ENCODE measurements at regions not wholly inside any gene's neighbourhood (a gene's known extent, or its start where the extent isn't known, plus 50 kb on each side); places are given as distances from the start of the nearest gene placed in this dataset.

- RAD21 ChIA-PET (ENCODE audit: low non-redundant PET in 1 of 2, low total read pairs in 2 of 2, uncharacterized antibody in 2 of 2, unreplicated experiment in 2 of 2): no interaction called here
- no peaks in the 10 kb centered on the region for H3K79me2 ChIP-seq (ENCODE audit: insufficient read depth, low read length)
- no peak overlapping the region for H3K4me2 ChIP-seq (ENCODE audit: low read length)
- H3K36me3 ChIP-seq (ENCODE audit: control insufficient read depth in 1 of 2, insufficient read depth in 2 of 2, low read length in 2 of 2): no peaks in the 10 kb centered on the region
- CTCF ChIA-PET: no interaction called here
- DNase-seq (ENCODE audit: low read depth, low spot score) (no peak), ATAC-seq (no peak)
- H4K20me1 ChIP-seq (ENCODE audit: insufficient read depth): no peaks in the 10 kb centered on the region
- no peak overlapping the region for H3K27ac ChIP-seq (ENCODE audit: low read depth, low read length)
- BruUV-seq (replicated peaks): no TSS peak
- TF ChIP-seq JUND (IDR thresholded peaks at IDR 0.05) (no peak), MAX (IDR thresholded peaks at IDR 0.05) (no peak), EGR1 (IDR thresholded peaks at IDR 0.05; ENCODE audit: low read depth) (no peak), ZFX (IDR thresholded peaks at IDR 0.05) (no peak), ELF1 (IDR thresholded peaks at IDR 0.05; ENCODE audit: borderline replicate concordance, low read depth) (no peak), FOSL1 (IDR thresholded peaks at IDR 0.05; ENCODE audit: low read depth) (no peak), CTCF (IDR thresholded peaks at IDR 0.05 in 2 of 3, conservative IDR thresholded peaks at IDR 0.05 in 1 of 3; ENCODE audit: borderline replicate concordance in 1 of 3, insufficient read depth in 1 of 3, low read depth in 2 of 3, low read length in 2 of 3) (no peak), ATF3 (IDR thresholded peaks at IDR 0.05) (no peak), ZNF274 (IDR thresholded peaks at IDR 0.05; ENCODE audit: low read depth, low read length) (no peak), CBX3 (IDR thresholded peaks at IDR 0.05; ENCODE audit: low read depth) (no peak), EZH2phosphoT487 (IDR thresholded peaks at IDR 0.05; ENCODE audit: borderline replicate concordance) (no peak), CEBPB (IDR thresholded peaks at IDR 0.05; ENCODE audit: low read depth) (no peak), POLR2AphosphoS5 (IDR thresholded peaks at IDR 0.05; ENCODE audit: low read depth, low read length) (no peak), SIN3A (IDR thresholded peaks at IDR 0.05; ENCODE audit: low read depth) (no peak), YY1 (IDR thresholded peaks at IDR 0.05; ENCODE audit: extremely low read depth, insufficient replicate concordance, low read depth, low read length) (no peak), EZH2 (IDR thresholded peaks at IDR 0.05) (no peak)
- POLR2A ChIA-PET: no interaction called here
- H3K9me3 ChIP-seq (ENCODE audit: control insufficient read depth in 1 of 2, insufficient read depth in 1 of 2, low read depth in 1 of 2, low read length in 2 of 2): peaks cover 0 to 7% of the 10 kb centered on the region in 2 experiments; a peak in 2 of 4 replicates
- no peak overlapping the region for H3K4me3 ChIP-seq (replicated peaks in 1 of 2; ENCODE audit: low read depth in 1 of 2, low read length in 2 of 2)
- intact Hi-C loops (cut with micrococcal nuclease): no loop called here
- no peaks in the 10 kb centered on the region for H3K4me1 ChIP-seq (ENCODE audit: control insufficient read depth in 1 of 2, insufficient read depth in 2 of 2, low read length in 2 of 2)
- no peaks in the 10 kb centered on the region for H3K27me3 ChIP-seq (ENCODE audit: insufficient read depth, low read length)
- no peak overlapping the region for H2AFZ ChIP-seq (ENCODE audit: low read depth, low read length, poor library complexity, severe bottlenecking)
- no peaks in the 10 kb centered on the region for H3K9me2 ChIP-seq (ENCODE audit: insufficient read depth)
- no peak overlapping the region for H3K9ac ChIP-seq (ENCODE audit: low read length)
These were observed 1260.9 kb downstream of the BRD1 start for GRCh38 chr22:48566741-48567140.
